GM23338 (cell line): ENCODE measurements at regions not wholly inside any gene's neighbourhood (a gene's known extent, or its start where the extent isn't known, plus 50 kb on each side); places are given as distances from the start of the nearest gene placed in this dataset.

Experiments
- CREB1 ChIP-seq: fragments of 250-450 bp; sonication (Bioruptor Pico); IDR thresholded peaks from 2 replicates; pipeline ENCODE4 v1.5.0; 2020; ENCODE audit warnings: low read depth, mild to moderate bottlenecking, moderate library complexity
- ETS1 ChIP-seq: IDR thresholded peaks from 2 replicates; pipeline ENCODE4 v1.6.1; 2016; ENCODE audit warnings: antibody characterized with exemption
- EZH2 ChIP-seq: fragments of 200-600 bp; sonication (generic); IDR thresholded peaks from one replicate; pipeline ENCODE4 v1.8.0; 2017; ENCODE audit warnings: antibody characterized with exemption, mild to moderate bottlenecking, low read depth; ENCODE audit not compliant: unreplicated experiment
- EZH2phosphoT487 ChIP-seq: fragments of 200-600 bp; sonication (generic); IDR thresholded peaks from one replicate; pipeline ENCODE4 v1.8.1; 2018; ENCODE audit warnings: antibody characterized with exemption; ENCODE audit not compliant: unreplicated experiment
- POLR2AphosphoS5 ChIP-seq: IDR thresholded peaks from 2 replicates; pipeline ENCODE4 v1.6.1; 2016; ENCODE audit warnings: antibody characterized with exemption, low read depth
- STAT1 ChIP-seq: IDR thresholded peaks from one replicate; pipeline ENCODE4 v1.6.1; 2016; ENCODE audit warnings: antibody characterized with exemption; ENCODE audit not compliant: unreplicated experiment
- ZNF114 ChIP-seq: fragments of 250-450 bp; sonication (Bioruptor Pico); IDR thresholded peaks from 2 replicates; pipeline ENCODE4 v1.5.0; 2020; ENCODE audit warnings: mild to moderate bottlenecking, moderate library complexity
- ZNF331 ChIP-seq: fragments of 250-450 bp; sonication (Bioruptor Pico); IDR thresholded peaks from 2 replicates; pipeline ENCODE4 v1.5.0; 2020; ENCODE audit warnings: low read depth, mild to moderate bottlenecking, moderate library complexity
- TF ChIP-seq, protein P1 (sequence below), 2 experiments: fragments of 200-600 bp in 1 of 2; sonication (generic) in 1 of 2; conservative IDR thresholded peaks; 2 replicates each; pipeline versions ENCODE4 v1.5.1 to v1.6.1; 2016 to 2017; ENCODE audit warnings: antibody characterized with exemption in 2 of 2, low read depth in 2 of 2, mild to moderate bottlenecking in 2 of 2, moderate library complexity in 1 of 2
- TF ChIP-seq, protein P2 (sequence below): IDR thresholded peaks from one replicate; pipeline ENCODE4 v1.6.1; 2018; ENCODE audit warnings: antibody characterized with exemption; ENCODE audit not compliant: unreplicated experiment

GRCh38 chr20:6418732-6419131 lies 295.9 kb upstream of the FERMT1 start:
- TF ChIP-seq, protein P1, sequence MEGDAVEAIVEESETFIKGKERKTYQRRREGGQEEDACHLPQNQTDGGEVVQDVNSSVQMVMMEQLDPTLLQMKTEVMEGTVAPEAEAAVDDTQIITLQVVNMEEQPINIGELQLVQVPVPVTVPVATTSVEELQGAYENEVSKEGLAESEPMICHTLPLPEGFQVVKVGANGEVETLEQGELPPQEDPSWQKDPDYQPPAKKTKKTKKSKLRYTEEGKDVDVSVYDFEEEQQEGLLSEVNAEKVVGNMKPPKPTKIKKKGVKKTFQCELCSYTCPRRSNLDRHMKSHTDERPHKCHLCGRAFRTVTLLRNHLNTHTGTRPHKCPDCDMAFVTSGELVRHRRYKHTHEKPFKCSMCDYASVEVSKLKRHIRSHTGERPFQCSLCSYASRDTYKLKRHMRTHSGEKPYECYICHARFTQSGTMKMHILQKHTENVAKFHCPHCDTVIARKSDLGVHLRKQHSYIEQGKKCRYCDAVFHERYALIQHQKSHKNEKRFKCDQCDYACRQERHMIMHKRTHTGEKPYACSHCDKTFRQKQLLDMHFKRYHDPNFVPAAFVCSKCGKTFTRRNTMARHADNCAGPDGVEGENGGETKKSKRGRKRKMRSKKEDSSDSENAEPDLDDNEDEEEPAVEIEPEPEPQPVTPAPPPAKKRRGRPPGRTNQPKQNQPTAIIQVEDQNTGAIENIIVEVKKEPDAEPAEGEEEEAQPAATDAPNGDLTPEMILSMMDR (conservative IDR thresholded peaks at IDR 0.05; ENCODE audit: low read depth in 2 of 2): no peak
- TF ChIP-seq ETS1: no peak
- no peak for TF ChIP-seq EZH2phosphoT487
- TF ChIP-seq CREB1 (CRISPR knock-in tag): no peak
- TF ChIP-seq POLR2AphosphoS5: no peak
- TF ChIP-seq EZH2: no peak
- no peak for TF ChIP-seq ZNF331 (CRISPR knock-in tag)
- TF ChIP-seq, protein P2, sequence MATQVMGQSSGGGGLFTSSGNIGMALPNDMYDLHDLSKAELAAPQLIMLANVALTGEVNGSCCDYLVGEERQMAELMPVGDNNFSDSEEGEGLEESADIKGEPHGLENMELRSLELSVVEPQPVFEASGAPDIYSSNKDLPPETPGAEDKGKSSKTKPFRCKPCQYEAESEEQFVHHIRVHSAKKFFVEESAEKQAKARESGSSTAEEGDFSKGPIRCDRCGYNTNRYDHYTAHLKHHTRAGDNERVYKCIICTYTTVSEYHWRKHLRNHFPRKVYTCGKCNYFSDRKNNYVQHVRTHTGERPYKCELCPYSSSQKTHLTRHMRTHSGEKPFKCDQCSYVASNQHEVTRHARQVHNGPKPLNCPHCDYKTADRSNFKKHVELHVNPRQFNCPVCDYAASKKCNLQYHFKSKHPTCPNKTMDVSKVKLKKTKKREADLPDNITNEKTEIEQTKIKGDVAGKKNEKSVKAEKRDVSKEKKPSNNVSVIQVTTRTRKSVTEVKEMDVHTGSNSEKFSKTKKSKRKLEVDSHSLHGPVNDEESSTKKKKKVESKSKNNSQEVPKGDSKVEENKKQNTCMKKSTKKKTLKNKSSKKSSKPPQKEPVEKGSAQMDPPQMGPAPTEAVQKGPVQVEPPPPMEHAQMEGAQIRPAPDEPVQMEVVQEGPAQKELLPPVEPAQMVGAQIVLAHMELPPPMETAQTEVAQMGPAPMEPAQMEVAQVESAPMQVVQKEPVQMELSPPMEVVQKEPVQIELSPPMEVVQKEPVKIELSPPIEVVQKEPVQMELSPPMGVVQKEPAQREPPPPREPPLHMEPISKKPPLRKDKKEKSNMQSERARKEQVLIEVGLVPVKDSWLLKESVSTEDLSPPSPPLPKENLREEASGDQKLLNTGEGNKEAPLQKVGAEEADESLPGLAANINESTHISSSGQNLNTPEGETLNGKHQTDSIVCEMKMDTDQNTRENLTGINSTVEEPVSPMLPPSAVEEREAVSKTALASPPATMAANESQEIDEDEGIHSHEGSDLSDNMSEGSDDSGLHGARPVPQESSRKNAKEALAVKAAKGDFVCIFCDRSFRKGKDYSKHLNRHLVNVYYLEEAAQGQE: no peak
- TF ChIP-seq STAT1: no peak
- no peak for TF ChIP-seq ZNF114 (CRISPR knock-in tag)
